NCI-H2081 (cell line): ENCODE measurements at regions not wholly inside any gene's neighbourhood (a gene's known extent, or its start where the extent isn't known, plus 50 kb on each side); places are given as distances from the start of the nearest gene placed in this dataset.
"Not testable (repeated sequence)": the region's sequence is repeated elsewhere in the genome, so short reads cannot be mapped to it uniquely, and the experiment has no call there.

Experiments used
- DNase-seq, 2 experiments: peaks; one replicate each; lab custom pipeline; 2025; lab: John Stamatoyannopoulos, UW

GRCh38 chr3:150242220-150242936 lies 165.7 kb upstream of the TSC22D2 start:
- no peak for DNase-seq

DNA sequence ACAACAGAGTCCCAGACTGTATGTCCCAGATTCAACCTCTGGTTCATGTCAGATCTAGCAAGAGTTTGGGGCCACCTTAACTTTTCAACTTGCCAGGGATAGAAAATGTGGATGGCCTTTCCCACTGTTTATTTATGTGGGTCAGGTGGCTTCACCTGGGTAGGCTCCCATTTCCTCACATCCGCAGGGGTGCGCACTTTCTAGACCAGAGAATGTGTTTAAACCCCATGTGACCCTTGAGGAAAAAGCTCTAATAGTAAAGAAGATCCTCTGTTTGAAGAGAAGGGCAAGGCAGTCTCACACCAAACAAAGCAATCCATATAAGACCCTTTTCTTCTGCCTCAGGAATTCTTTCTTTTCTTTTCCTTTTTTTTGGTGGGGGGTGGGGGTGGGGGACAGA lies 167.2 kb upstream of the TSC22D2 start:
- no peak for DNase-seq

DNA sequence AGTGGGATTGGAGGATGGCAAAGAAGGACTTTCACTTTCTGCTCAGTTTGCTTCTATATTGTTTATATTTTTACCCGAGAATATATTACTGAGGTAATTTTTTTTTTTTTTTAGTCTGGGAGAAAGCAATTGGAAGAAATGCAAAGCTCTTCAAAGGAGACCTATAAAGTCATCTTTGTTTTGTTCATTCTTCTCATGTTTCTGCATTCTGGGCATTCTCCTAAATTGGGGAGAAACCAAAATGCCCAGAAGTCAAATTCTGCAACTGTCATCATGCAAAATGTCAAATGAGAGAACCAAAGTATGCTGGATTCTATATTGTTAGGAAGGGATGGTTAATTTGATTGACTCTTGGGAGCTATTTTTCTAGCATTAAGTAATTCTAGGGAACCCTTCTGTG lies 168.3 kb upstream of the TSC22D2 start:
- DNase-seq, result no peak

DNA sequence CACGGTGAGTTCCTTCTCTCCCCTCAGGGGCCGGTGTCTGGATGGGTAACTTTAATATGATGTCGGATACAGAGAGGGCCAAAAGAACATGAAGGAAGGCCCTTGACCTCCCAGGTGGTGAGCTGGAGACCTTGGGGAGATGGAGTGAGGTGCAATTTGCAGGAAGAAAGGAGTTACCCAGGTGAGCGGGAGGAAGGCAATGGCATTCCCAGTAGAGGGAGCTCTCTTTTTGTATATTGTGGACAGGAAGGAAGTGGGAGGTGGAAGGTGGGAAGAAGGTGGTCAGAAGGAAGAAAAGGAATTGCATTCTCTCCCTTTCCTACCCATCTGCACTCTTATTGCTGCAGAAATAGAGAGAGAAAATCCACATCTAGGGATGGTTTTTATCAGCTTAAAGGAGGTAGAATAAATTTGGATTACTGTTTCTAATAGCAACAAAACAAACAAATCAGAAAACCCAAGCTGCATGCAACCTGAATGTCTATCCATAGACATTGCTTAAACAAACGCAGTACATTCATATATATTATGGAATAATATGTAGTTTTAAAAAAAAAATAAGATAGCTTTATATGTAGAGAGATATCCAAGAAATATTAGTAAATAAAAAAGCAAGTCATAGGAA lies 169.0 kb upstream of the TSC22D2 start:
- DNase-seq, result peak; percentile 80

GRCh38 chr3:150238048-150238802 lies 169.9 kb upstream of the TSC22D2 start:
- DNase-seq, result no peak

DNA sequence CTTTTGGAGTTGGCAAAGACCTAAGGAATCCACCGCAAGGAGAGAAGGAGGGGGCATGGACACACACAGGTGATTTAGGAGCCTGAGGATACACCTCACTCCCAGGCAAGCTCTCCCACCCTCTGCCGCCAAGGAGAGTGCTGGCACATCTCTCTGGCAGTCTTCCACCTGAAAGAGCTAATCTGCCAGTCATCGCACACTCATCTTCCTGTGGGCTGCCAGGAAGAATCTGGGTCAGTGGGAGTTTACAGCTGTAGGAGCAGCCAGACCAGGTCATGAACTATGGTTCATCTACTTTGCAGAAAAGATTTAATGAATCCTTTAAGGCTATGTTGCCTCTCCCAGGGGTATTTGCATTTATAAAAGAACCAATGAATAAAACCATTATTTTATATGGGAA lies 170.6 kb upstream of the TSC22D2 start:
- no peak for DNase-seq

GRCh38 chr3:150236316-150237082 lies 171.6 kb upstream of the TSC22D2 start:
- DNase-seq, result no peak

DNA sequence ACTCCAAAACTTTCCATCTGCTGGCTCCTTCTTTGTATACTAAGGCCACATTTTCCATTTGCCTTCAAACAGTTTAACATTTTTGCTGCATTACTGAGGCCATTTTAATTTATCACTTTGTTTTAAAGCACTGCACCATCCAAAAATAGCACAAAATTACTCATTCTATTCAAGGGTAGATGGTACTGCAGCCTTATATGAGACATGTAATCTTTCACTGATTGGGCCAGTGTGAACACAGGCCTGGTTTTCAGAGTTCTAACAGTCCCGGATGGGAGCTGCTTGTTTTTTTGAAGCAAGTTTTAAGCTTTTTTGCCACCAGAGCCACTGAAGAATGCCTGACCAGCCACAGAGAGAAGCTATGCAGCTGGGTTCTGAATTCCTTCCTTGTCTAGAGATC lies 172.3 kb upstream of the TSC22D2 start:
- DNase-seq, result no peak

DNA sequence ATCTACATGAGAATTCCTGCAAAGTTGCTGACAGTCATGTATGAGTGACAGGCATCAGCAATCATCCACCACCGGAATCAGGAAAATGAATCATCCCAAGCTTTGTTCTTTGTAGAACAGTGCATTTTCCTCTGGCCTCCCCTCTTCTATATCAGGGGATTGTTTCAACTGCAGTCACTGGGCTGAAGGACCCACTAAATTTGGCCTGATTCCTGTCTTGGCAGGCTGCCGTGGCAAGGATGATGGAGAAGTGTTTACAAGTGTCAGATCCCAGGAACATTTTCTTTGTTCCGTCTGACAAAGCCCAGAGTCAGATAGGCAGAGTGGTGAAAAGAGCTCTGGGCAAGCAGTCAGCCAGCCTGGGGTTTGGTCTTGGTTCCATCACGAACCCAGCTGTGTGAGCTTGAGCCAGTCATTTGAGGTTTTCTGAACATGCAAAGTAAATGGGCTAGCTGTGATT lies 175.1 kb upstream of the TSC22D2 start:
- DNase-seq, result peak in 1 of 2 experiments; percentile 71

DNA sequence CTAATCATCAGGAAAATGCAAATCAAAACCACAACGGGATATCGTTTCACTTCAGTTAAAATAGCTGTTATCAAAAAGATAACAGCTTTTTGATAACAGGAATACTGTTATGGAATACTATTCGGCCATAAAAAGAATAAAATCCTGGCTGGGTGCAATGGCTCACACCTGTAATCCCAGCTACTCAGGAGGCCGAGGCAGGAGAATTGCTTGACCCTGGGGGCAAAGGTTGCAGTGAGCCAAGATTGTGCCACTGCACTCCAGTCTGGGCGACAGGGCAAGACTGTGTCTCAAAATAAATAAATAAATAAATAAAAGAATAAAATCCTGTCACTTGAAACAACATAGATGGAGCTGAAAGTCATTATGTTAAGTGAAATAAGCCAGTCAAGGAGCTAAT lies 178.1 kb upstream of the TSC22D2 start:
- DNase-seq, result no peak

DNA sequence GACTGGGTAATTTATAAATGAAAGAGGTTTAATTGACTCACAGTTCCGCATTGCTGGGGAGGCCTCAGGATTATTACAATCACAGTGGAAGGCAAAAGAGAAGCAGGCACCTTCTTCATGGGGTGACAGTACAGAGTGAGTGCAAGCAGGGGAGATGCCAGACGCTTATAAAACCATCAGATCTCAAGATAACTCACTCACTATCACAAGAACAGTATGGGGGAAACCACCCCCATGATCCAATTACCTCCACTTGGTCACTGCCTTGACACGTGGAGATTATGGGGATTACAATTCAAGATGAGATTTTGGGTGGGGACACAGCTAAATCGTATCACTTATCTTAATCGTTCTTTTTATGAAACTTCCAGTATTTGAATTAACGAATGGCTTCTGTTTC lies 179.5 kb upstream of the TSC22D2 start:
- not testable (repeated sequence) for DNase-seq

GRCh38 chr3:150227839-150228238 lies 180.3 kb upstream of the TSC22D2 start:
- DNase-seq, result peak; percentile 41 to 55

DNA sequence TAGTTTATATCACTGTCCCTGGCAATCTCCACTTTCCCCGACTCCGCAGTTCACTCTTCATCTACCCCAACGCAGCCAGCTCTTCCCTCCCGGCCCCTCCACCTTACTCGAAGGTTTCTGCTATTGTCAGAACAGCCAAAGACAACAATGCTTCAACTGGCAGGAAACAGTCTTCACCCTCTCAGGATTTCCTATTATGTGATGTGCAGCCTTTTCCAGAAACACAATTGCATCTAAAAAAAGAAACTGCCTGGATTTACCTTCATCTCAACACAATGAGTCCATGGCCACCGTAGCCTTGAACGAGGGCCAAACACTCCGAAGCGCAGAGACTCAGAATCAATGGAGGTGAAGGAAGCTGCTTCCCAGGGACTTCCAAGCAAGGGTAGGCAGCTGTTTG lies 182.1 kb upstream of the TSC22D2 start:
- no peak for DNase-seq

DNA sequence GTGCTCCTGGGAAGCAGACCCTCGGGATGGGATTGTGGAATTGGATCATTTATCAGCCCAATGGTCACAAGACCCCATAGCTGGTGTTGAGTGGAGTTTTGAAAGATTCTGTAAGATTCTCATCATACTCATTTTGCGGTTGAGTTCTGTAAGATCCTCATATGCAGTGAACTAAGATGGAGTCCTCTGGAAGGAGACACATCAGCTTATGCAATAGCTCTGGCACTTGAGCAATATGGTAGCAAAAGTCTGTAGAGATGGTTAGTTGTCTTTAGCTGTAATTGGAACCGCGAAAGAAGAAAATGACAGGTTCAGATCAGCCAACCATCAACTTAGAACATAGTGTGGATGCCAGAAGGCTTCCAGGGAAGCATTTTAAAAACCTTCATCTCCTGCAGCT lies 184.5 kb upstream of the TSC22D2 start:
- no peak for DNase-seq

GRCh38 chr3:150222691-150223489 lies 185.2 kb upstream of the TSC22D2 start:
- DNase-seq, result peak; percentile 59 to 85

- no peak for DNase-seq
Observed at GRCh38 chr3:150221904-150222523, 186.1 kb upstream of the TSC22D2 start.

GRCh38 chr3:150220799-150221198 lies 187.3 kb upstream of the TSC22D2 start:
- no peak for DNase-seq

DNA sequence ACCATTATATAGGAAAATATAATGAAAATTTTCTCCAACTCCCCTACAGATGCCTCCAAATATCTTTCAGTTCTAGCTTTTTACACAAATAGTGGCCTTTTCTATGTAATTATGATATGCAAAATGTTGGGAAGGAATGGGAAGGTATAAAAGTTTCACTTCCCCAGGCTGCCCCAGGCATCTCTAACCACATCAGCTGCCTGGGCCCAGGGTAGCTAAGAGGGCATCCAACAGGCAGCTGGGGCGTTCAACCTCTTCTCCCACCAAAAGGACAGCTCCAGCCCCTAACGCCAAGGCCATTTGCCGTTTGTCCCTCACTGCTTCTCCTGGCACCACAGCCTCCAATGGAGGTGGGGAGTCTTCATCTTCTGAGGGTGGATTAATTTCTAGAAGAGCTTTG lies 188.1 kb upstream of the TSC22D2 start:
- no peak for DNase-seq

DNA sequence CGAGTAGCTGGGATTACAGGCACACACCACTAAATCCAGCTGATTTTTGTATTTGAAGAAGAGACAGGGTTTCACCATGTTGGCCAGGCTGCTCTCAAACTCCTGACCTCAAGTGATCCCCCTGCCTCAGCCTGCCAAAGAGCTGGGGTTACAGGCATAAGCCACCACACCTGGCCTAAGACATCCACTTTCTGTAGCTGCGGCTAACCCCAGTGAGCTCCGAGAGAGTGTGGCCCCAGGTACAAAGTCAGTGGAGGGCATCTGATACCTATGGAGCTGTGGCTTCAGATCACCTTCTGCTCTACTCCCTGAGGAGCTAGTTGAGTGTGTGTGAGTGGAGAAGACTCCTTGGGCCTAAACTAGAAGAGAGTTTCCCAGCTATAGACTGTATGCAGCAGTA lies 189.3 kb upstream of the TSC22D2 start:
- no peak for DNase-seq

DNA sequence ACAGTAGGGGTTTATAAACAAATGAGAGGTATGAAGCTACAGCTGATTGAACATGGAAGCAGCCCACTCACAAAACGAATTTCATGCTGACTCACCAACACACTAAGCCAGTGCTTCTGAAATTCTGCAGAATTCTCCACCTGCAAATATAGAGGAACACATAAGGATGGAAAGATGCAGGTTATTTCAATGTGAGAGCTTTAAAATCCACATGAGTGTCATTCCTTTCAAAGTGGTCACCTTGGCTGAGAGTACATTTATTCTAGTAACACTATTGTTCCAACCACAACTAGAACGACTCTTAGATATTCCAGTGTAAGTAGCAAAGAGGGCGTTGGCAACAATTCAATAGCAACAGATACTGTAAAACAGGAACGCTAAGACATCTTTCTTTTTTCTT lies 189.9 kb upstream of the TSC22D2 start:
- no peak for DNase-seq

DNA sequence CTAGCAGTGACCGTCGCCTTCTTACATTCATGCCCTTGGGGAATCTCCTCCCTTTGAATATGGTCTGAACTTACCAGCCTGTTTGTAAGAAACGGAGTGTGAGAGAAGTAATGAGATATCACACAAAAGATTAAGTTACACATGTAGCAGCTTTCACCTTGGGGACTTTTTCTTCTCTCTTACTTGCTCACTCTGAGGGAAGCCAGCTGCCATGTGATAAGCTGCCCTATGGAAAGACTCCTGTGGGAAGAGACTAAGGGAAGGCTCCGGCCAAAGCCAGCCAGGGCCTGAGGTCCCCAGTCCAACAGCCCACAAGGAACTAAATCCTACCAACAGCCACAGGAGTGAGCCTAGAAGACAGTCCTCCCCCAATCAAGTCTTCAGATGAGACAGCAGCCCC lies 190.4 kb upstream of the TSC22D2 start:
- DNase-seq, result no peak
